ENCODE measurements at regions not wholly inside any gene's neighbourhood (a gene's known extent, or its start where the extent isn't known, plus 50 kb on each side); places are given as distances from the start of the nearest gene placed in this dataset.
A peak's percentile ranks its signal among the peaks of the same experiment; 100 is the strongest.
"Not testable (repeated sequence)": the region's sequence is repeated elsewhere in the genome, so short reads cannot be mapped to it uniquely, and the experiment has no call there.

GRCh38 chr9:62810318-62810717, 1620.5 kb downstream of the SPATA31A7 start:
- H3K9me3 ChIP-seq; H3K4me3 ChIP-seq; H3K36me3 ChIP-seq; in situ Hi-C loops (cut with MboI; ENCODE audit: low sequenced_read_pairs in 4 of 4); DNase-seq; intact Hi-C loops (cut with DNase I; ENCODE audit: low total_unique reads); H3K4me1 ChIP-seq; H3K27ac ChIP-seq; ATAC-seq: not testable (repeated sequence)
- H3K27me3 ChIP-seq: peaks cover 5 to 18% (median 6%) of the 10 kb centered on the region in 3 donors

GRCh38 chr9:62810811-62811315, 1621.0 kb downstream of the SPATA31A7 start:
- H3K9me3 ChIP-seq; ATAC-seq; H3K4me1 ChIP-seq; in situ Hi-C loops (cut with MboI; ENCODE audit: low sequenced_read_pairs in 4 of 4); H3K36me3 ChIP-seq; intact Hi-C loops (cut with DNase I; ENCODE audit: low total_unique reads); H3K27ac ChIP-seq; H3K4me3 ChIP-seq; DNase-seq: not testable (repeated sequence)
- H3K27me3 ChIP-seq: peaks cover under 1 to 13% (median 2%) of the 10 kb centered on the region in 3 donors

- intact Hi-C loops (cut with DNase I; ENCODE audit: low total_unique reads); H3K27me3 ChIP-seq; DNase-seq; ATAC-seq; H3K9me3 ChIP-seq; H3K4me1 ChIP-seq; in situ Hi-C loops (cut with MboI; ENCODE audit: low sequenced_read_pairs in 4 of 4); H3K36me3 ChIP-seq; H3K4me3 ChIP-seq; H3K27ac ChIP-seq: not testable (repeated sequence)
These were observed 1625.6 kb downstream of the SPATA31A7 start for GRCh38 chr9:62815436-62815835.

GRCh38 chr9:62816331-62816730, 1626.5 kb downstream of the SPATA31A7 start:
- H3K9me3 ChIP-seq; DNase-seq; in situ Hi-C loops (cut with MboI; ENCODE audit: low sequenced_read_pairs in 4 of 4); H3K36me3 ChIP-seq; intact Hi-C loops (cut with DNase I; ENCODE audit: low total_unique reads); ATAC-seq; H3K4me1 ChIP-seq; H3K27ac ChIP-seq; H3K4me3 ChIP-seq; H3K27me3 ChIP-seq: not testable (repeated sequence)

- H3K4me1 ChIP-seq; H3K9me3 ChIP-seq; in situ Hi-C loops (cut with MboI; ENCODE audit: low sequenced_read_pairs in 4 of 4); H3K4me3 ChIP-seq; intact Hi-C loops (cut with DNase I; ENCODE audit: low total_unique reads); DNase-seq; H3K27me3 ChIP-seq; H3K27ac ChIP-seq; H3K36me3 ChIP-seq; ATAC-seq: not testable (repeated sequence)
These were observed 1627.4 kb downstream of the SPATA31A7 start for GRCh38 chr9:62817214-62817613.

- H3K27ac ChIP-seq; H3K4me3 ChIP-seq; intact Hi-C loops (cut with DNase I; ENCODE audit: low total_unique reads); DNase-seq; H3K9me3 ChIP-seq; ATAC-seq; H3K36me3 ChIP-seq; in situ Hi-C loops (cut with MboI; ENCODE audit: low sequenced_read_pairs in 4 of 4); H3K4me1 ChIP-seq; H3K27me3 ChIP-seq: not testable (repeated sequence)
These were observed 1632.3 kb downstream of the SPATA31A7 start for GRCh38 chr9:62822185-62822584.

GRCh38 chr9:62827957-62828907, 1638.4 kb downstream of the SPATA31A7 start:
- ATAC-seq; H3K4me1 ChIP-seq; H3K9me3 ChIP-seq; DNase-seq; H3K36me3 ChIP-seq; in situ Hi-C loops (cut with MboI; ENCODE audit: low sequenced_read_pairs in 4 of 4); H3K27ac ChIP-seq; H3K4me3 ChIP-seq; intact Hi-C loops (cut with DNase I; ENCODE audit: low total_unique reads): not testable (repeated sequence)
- H3K27me3 ChIP-seq: peaks cover 6 to 18% (median 14%) of the 10 kb centered on the region in 3 donors

GRCh38 chr9:62830829-62831459, 1641.1 kb downstream of the SPATA31A7 start:
- H3K9me3 ChIP-seq; H3K27ac ChIP-seq; in situ Hi-C loops (cut with MboI; ENCODE audit: low sequenced_read_pairs in 4 of 4); H3K4me3 ChIP-seq; H3K4me1 ChIP-seq; DNase-seq; intact Hi-C loops (cut with DNase I; ENCODE audit: low total_unique reads); H3K36me3 ChIP-seq; ATAC-seq: not testable (repeated sequence)
- peaks cover 13 to 31% (median 15%) of the 10 kb centered on the region in 3 donors for H3K27me3 ChIP-seq

GRCh38 chr9:62833323-62834200, 1643.7 kb downstream of the SPATA31A7 start:
- intact Hi-C loops (cut with DNase I; ENCODE audit: low total_unique reads); H3K36me3 ChIP-seq; H3K9me3 ChIP-seq; DNase-seq; in situ Hi-C loops (cut with MboI; ENCODE audit: low sequenced_read_pairs in 4 of 4); ATAC-seq; H3K27ac ChIP-seq; H3K4me3 ChIP-seq; H3K4me1 ChIP-seq: not testable (repeated sequence)
- peaks cover 17 to 34% (median 17%) of the 10 kb centered on the region in 3 donors for H3K27me3 ChIP-seq

- DNase-seq; H3K36me3 ChIP-seq; H3K27ac ChIP-seq; in situ Hi-C loops (cut with MboI; ENCODE audit: low sequenced_read_pairs in 4 of 4); H3K9me3 ChIP-seq; intact Hi-C loops (cut with DNase I; ENCODE audit: low total_unique reads); ATAC-seq; H3K4me1 ChIP-seq: not testable (repeated sequence)
- Histone ChIP-seq H3K27me3 (peaks cover 6 to 29% (median 19%) of the 10 kb centered on the region in 3 donors), H3K4me3 (peak overlapping the region; percentile 45 to 49 (median 47))
These were observed 1647.5 kb downstream of the SPATA31A7 start for GRCh38 chr9:62837254-62837911.

Measured in gastrocnemius medialis (tissue), 4 donors.